GM21723 (cell line): ENCODE measurements at regions not wholly inside any gene's neighbourhood (a gene's known extent, or its start where the extent isn't known, plus 50 kb on each side); places are given as distances from the start of the nearest gene placed in this dataset.
"Not testable (repeated sequence)": the region's sequence is repeated elsewhere in the genome, so short reads cannot be mapped to it uniquely, and the experiment has no call there.

Source experiments
- ATAC-seq: cut with Tn5 transposase; IDR thresholded peaks from one replicate; pipeline ENCODE4 v1.9.1; 2021; ENCODE audit warnings: mild to moderate bottlenecking, moderate library complexity; ENCODE audit not compliant: unreplicated experiment

GRCh38 chr4:20196476-20196875 lies 55.2 kb upstream of the SLIT2 start:
- no peak for ATAC-seq

DNA sequence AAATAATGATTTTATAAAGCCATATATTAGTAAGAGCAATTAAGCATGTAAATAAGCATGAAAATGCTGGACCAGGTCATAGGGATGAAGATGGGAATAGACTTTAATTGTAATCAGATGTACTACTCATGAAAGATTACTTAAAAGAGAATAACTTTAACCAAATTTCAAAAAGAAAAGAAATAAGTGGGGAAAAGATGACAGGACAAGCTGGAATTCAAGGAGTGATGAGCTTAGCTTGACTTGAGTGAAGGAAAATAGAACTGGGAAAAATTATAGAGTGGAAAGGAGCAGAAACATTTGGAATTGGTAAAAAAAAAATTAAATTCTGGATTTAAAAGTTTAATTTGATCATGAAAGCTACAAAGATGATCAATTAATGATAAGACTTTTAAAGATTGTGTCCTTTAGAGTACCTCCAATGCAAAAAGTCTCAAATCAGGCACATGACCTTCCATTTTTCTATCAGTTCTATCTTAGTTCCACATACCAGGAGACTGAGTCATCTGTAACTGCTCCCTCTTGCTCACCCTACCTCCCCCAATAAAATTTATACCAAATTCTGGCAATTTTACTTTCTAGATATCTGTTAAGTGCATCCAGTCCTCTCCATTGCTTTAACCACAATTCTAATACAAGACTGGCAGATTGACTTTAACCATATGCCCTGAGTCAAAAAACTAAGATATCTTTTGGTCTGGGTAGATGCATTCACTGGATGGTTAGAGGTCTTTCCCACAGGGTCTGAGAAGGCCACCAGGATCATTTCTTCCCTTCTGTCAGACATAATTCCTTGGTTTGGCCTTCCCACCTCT lies 56.4 kb upstream of the SLIT2 start:
- ATAC-seq = no peak

DNA sequence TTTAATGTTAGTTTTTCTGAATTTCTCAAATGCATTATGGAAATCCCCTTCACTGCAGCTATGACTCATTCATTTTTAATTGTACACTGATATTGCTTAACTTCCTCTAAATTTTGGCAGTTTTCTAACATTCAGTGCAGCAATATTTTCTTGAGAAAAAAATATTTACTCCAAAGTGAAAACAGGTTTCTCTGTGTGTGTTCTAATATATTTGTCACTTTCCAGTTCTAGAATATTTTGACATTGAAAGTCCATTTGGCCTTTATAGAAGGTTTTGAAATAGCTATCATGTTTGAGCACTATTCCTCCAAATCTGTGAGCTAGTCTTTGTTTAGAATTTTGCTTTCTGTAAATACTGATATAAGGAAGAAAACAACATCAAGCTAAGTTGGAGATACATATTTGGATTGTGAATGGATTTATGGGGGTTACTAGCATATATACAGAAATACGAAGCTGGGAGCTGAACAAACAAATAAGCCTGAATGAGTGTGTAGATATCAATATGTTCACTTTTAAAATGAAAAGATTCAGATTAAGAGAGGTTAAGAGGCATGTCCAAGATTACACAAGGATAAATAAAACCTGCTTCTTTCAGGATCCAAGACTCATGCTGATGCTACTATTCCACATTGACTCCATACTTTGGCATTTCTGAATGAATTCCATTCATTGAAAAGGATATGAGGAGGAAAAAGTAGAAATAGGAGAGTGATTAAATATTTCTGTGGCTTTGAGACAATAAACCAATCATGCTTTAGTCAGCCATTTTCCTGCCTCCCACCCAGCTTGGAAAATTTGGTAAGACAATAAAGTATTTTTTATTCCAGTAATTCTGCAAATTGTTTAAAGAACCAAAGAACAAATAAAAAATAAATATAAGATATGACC lies 57.3 kb upstream of the SLIT2 start:
- ATAC-seq = no peak

GRCh38 chr4:20193141-20193936 lies 58.4 kb upstream of the SLIT2 start:
- ATAC-seq = no peak

GRCh38 chr4:20192736-20193135 lies 59.0 kb upstream of the SLIT2 start:
- no peak for ATAC-seq

DNA sequence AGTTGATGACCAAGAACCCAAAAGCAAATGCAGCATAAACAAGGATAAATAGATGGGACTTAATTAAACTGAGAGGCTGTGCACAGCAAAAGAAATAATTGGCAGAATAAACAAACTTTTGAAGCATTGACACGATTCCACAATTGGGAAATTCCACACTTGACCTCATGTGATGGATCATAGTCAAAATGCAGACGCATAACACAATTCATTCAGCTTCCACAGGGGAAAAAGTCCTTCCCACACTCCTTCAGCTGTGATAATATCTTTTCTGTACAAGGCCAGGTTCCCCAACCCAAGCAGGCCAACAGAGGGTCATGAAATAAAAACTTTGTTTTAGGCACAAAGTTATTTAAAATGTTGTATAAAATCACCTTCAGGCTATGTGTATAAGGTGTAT lies 66.6 kb upstream of the SLIT2 start:
- no peak for ATAC-seq

DNA sequence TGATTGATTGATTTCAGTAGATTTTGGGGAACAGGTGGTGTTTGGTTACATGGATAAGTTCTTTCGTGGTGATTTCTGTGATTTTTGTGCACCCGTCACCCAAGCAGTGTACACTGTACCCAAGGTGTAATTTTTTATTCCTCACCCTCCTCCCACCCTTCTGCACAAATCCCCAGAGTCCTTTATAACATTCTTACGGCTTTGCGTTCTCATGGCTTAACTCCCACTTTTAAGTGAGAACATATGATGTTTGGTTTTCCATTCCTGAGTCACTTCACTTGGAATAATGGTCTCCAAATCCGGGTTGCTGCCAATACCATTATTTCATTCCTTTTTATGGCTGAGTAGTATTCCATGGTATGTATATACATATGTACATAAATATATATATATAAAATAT lies 68.6 kb upstream of the SLIT2 start:
- ATAC-seq = not testable (repeated sequence)

DNA sequence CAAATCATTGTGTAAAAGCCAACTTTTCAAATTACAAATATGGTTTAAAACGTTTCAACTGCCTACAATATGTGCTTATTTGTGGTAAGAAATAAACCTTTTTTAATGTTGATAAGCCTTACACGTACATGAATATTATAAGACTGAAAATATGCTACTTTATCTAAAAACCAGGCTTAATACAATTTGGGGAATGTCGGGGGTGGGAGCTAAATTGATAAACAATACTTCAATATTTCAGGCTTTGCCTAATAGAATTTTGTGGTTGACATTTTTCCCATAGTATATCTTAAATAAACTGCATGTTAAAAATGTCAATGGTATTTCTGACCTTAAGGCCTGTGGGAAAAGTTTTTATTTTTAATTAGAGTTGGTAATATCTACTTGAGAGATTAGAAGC lies 69.8 kb upstream of the SLIT2 start:
- no peak for ATAC-seq

DNA sequence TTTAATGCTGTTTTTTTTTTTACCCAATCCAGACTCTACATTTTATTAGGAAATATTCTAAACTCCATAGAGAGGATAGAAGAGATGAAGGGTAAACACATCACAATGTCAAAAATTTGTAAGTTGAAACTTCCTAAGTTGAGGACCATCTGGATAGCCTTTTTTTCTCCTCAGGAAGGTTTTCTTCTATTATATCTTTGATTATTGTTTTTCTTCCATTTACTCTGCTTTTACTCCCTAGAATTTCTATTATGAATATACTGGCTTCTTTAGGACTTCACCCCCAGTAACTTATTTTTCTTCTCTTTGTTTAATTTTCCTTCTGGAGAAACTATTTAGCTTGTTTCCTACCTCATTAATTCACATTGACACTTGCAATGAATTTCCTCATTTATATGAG lies 71.2 kb upstream of the SLIT2 start:
- ATAC-seq = no peak

DNA sequence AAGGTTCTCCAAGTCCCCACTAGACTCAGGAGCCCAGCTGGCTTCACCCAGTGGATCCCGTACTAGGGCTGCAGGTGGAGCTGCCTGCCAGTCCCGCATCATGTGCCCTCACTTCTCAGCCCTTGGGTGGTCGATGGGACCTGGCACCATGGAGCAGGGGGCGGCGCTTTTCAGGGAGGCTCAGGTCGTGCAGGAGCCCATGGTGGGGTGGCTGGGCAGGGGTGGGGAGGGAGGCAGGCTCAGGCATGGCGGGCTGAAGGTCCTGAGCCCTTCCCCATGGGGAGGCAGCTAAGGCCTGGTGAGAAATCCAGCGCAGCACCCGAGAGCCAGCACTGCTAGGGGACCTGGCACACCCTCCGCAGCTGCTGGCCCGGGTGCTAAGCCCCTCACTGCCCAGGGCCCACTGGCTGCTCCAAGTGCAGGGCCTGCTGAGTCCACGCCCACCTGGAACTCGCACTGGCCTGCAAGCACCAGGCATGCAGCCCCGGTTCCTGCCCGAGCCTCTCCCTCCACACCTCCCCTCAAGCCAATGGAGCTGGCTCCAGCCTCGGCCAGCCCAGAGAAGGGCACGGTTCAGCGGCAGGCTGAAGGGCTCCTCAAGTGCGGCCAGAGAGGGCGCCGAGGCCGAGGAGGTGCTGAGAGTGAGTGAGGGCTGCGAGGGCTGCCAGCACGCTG lies 72.7 kb upstream of the SLIT2 start:
- no peak for ATAC-seq

DNA sequence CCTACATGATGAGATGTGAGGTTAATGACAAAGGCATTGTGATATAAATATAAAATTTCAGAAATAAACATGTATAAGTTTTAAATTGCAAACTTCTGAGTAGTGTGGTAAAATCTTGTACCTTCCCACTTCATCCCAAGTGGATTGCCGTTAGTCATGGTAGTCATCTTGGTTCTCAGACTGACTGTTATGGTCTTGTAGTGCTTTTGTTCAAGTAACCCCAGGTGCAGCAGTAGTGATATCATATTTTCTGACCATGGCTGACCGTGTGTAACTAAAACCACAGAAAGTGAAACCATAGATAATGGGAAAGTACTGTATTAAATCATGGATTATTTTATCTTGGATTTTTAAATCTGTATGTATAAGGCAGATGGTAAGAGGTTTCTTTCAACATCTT lies 74.8 kb upstream of the SLIT2 start:
- ATAC-seq = no peak

- no peak for ATAC-seq
Measured at GRCh38 chr4:20172070-20172760, 79.5 kb upstream of the SLIT2 start.

- ATAC-seq = no peak
Measured at GRCh38 chr4:20166544-20166943, 85.2 kb upstream of the SLIT2 start.

DNA sequence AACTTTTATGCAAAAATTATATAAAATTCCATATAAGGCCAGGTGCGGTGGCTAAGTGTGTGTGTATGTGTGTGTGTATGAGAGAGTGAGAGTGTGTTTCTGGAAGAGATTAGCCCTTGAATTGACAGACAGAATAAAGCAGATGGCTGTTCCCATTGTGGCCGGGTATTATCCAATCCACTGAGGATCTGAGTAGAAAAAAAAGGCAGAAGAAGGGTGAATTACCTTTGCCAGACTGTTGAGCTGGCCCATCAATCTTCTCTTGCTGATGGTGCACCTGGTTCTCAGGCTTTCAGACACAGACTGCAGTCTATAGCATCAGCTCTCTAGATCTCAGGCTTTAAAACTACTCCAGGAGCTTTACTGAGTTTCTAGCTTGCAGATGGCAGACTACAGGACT lies 92.2 kb upstream of the SLIT2 start:
- no peak for ATAC-seq

DNA sequence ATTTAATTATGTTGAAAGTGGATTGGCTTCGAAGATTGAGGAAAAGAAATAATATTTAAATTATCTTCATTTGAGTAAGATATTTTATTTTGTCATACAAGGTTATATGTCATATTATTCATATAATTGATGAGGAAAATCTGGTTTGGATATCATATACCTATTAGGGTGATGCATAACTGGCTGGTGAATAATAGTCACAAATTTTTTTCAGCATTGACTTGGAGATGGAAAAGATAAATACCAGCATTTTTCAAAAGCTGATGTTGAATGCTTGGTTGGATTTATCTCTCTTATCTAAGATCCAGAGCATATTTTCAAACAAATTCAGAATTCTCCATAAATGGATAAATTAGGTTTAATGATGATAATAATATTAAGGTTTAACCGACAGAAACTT lies 93.5 kb upstream of the SLIT2 start:
- no peak for ATAC-seq

DNA sequence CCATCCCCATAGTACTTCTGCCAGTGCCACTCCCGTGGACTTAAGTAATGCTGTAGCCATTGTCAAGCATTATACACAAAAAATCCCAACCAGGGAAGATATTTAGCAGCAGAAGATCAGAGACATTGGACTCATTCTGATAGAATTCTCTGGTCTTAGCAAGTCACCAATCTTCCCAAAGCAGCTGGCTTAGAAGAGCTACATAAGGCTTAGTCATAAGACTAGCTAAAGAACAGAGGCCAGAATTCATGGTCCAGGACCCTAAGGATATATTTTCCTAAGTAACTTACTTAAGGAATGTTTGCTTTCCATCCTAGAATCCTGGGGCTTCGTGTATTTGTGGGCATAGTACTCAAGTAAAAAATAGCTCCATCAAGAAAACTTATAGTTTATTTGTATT lies 100.3 kb upstream of the SLIT2 start:
- ATAC-seq = no peak

DNA sequence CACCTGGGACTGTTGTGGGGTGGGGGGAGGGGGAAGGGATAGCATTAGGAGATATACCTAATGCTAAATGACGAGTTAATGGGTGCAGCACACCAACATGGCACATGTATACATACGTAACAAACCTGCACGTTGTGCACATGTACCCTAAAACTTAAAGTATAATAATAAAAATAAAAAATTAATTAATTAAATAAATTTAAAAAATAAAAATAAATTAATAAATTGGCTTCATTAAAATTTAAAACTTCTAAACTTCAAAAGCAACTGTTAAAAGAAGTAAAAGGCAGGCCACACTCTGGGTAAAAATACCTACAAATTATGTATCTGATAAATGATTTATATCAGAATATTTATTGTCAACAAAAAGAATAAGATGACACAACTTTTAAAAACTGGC lies 102.6 kb upstream of the SLIT2 start:
- not testable (repeated sequence) for ATAC-seq

DNA sequence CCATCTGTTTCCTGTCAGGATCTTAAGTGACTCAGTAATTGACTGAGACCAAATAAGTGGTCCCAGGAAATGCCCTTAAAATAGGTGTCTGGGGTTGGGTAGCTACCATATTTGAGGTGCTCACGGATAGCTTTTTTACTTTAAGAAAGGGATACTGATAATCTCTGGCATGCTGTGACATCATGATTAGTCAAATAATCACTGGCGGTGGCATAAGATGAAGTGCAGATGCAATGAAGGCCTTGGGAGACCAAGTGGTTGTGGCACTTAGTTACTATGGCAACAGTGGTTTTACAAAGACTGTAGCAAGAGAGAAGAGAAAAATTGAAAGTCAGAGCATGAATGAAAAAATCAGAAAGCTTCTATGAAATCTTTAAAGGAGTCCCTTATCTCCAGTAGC lies 114.5 kb upstream of the SLIT2 start:
- no peak for ATAC-seq

DNA sequence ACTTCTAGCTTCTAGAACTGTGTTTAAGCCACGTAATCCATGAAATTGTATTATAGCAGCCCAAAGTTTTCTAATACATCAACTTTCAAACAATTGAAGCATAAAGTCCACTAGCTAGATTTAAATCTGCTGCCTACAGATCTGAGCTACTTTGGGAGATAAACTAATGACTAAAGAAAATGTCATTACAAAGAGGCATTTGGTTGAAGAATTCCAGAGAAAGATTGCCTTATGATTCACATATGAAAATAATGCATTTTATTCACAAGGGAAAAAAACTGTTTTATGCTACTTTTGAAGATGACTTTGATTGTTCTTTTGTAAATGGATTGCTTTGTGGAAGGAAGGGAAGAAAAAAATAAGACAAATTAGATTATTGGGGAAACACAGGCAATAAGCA lies 124.1 kb upstream of the SLIT2 start:
- no peak for ATAC-seq

DNA sequence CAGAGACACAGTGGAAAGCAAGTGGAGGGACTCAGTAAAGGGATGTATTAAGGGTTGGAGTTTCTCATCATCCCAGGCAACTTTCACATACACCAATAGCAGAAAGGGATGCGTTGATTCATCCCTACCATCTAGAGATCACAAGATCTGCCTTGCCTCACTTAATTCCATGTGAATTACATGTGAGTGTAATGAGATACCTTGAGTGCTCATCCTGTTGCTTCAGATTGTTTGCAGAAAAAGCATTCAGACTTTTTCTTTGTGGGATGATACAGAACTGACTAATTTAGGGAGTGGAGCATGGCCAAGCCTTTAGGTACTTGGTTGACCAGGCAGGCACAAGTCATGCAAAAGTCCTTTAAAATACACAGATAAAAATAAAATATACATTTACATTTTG lies 124.8 kb upstream of the SLIT2 start:
- no peak for ATAC-seq
